WTC11 (cell line): ENCODE measurements at regions not wholly inside any gene's neighbourhood (a gene's known extent, or its start where the extent isn't known, plus 50 kb on each side); places are given as distances from the start of the nearest gene placed in this dataset.

Experiments
- ATAC-seq: fragments of 200-7000 bp; cut with Tn5 transposase; 2 replicates; pipeline ENCODE4 v1.10.0; 2021; ENCODE audit warnings: mild to moderate bottlenecking, moderate library complexity
- CTCF ChIA-PET: fragments of 300-600 bp; sonication (Branson Sonifier 250); formaldehyde crosslinking; loops from one replicate; lab custom pipeline; 2021; ENCODE audit warnings: antibody characterized with exemption; lab: Charles Lee
- POLR2A ChIA-PET: fragments of 350-600 bp; sonication (Branson Sonifier 250); formaldehyde crosslinking; loops from one replicate; lab custom pipeline; 2021; ENCODE audit warnings: antibody characterized with exemption; lab: Charles Lee
- DNase-seq: peaks from one replicate; pipeline ENCODE4 v3.0.0; 2021; ENCODE audit warnings: low spot score
- H3K27ac Mint-ChIP-seq: 2 replicates; pipeline ENCODE4 v1.8.0; 2021; ENCODE audit warnings: mixed read lengths
- H3K27me3 Mint-ChIP-seq: 2 replicates; pipeline ENCODE4 v1.8.0; 2021; ENCODE audit warnings: low read depth, mild to moderate bottlenecking, moderate library complexity, mixed read lengths
- H3K36me3 Mint-ChIP-seq: 2 replicates; pipeline ENCODE4 v1.8.0; 2021; ENCODE audit warnings: mixed read lengths
- H3K4me1 Mint-ChIP-seq: 2 replicates; pipeline ENCODE4 v1.8.0; 2022; ENCODE audit warnings: mixed read lengths
- H3K4me3 Mint-ChIP-seq: 2 replicates; pipeline ENCODE4 v1.8.0; 2021; ENCODE audit warnings: mild to moderate bottlenecking, moderate library complexity, mixed read lengths
- H3K9me3 Mint-ChIP-seq: 2 replicates; pipeline ENCODE4 v1.8.0; 2021; ENCODE audit warnings: mixed read lengths
- ARID4B ChIP-seq: sonication (generic); formaldehyde crosslinking; IDR thresholded peaks from 2 replicates; pipeline ENCODE4 v1.8.0; 2023; ENCODE audit warnings: missing genetic modification reagents, mild to moderate bottlenecking, borderline replicate concordance
- ATF2 ChIP-seq: sonication (generic); formaldehyde crosslinking; IDR thresholded peaks from 2 replicates; pipeline ENCODE4 v1.8.1; 2022; ENCODE audit warnings: low read depth, missing genetic modification reagents, borderline replicate concordance
- ATF6 ChIP-seq: sonication (generic); formaldehyde crosslinking; IDR thresholded peaks from 2 replicates; pipeline ENCODE4 v1.8.1; 2023; ENCODE audit warnings: mild to moderate bottlenecking, missing genetic modification reagents
- E2F4 ChIP-seq: sonication (generic); formaldehyde crosslinking; IDR thresholded peaks from 2 replicates; pipeline ENCODE4 v1.8.1; 2022; ENCODE audit warnings: low read depth, mild to moderate bottlenecking, moderate library complexity, missing genetic modification reagents, borderline replicate concordance
- FOXP1 ChIP-seq: sonication (generic); formaldehyde crosslinking; IDR thresholded peaks from 2 replicates; pipeline ENCODE4 v1.8.0; 2022; ENCODE audit warnings: missing genetic modification reagents, mild to moderate bottlenecking, moderate library complexity, borderline replicate concordance
- GTF2I ChIP-seq: fragments of 250-450 bp; sonication (Bioruptor Pico); conservative IDR thresholded peaks from 2 replicates; pipeline ENCODE4 v1.4.0; 2021; ENCODE audit warnings: mild to moderate bottlenecking
- HMGXB4 ChIP-seq: sonication (generic); formaldehyde crosslinking; IDR thresholded peaks from 2 replicates; pipeline ENCODE4 v1.8.1; 2023; ENCODE audit warnings: mild to moderate bottlenecking, moderate library complexity, missing genetic modification reagents
- MLX ChIP-seq: sonication (generic); formaldehyde crosslinking; IDR thresholded peaks from 2 replicates; pipeline ENCODE4 v1.8.1; 2023; ENCODE audit warnings: mild to moderate bottlenecking, missing genetic modification reagents, moderate library complexity
- NFE2L1 ChIP-seq: sonication (generic); formaldehyde crosslinking; IDR thresholded peaks from 2 replicates; pipeline ENCODE4 v1.8.1; 2023; ENCODE audit warnings: missing genetic modification reagents
- NR2C2 ChIP-seq: sonication (generic); formaldehyde crosslinking; IDR thresholded peaks from 2 replicates; pipeline ENCODE4 v1.8.0; 2022; ENCODE audit warnings: mild to moderate bottlenecking, missing genetic modification reagents
- RORB ChIP-seq: fragments of 250-450 bp; sonication (Bioruptor Pico); IDR thresholded peaks from 2 replicates; pipeline ENCODE4 v1.9.0; 2021; ENCODE audit warnings: mild to moderate bottlenecking
- SOX15 ChIP-seq: fragments of 250-450 bp; sonication (Bioruptor Pico); IDR thresholded peaks from 2 replicates; pipeline ENCODE4 v1.9.0; 2021; ENCODE audit warnings: mild to moderate bottlenecking
- TCF7 ChIP-seq: sonication (generic); formaldehyde crosslinking; IDR thresholded peaks from 2 replicates; pipeline ENCODE4 v1.8.0; 2022; ENCODE audit warnings: mild to moderate bottlenecking, low read depth, missing genetic modification reagents, moderate library complexity
- TEAD4 ChIP-seq: sonication (generic); formaldehyde crosslinking; IDR thresholded peaks from 2 replicates; pipeline ENCODE4 v1.8.0; 2022; ENCODE audit warnings: mild to moderate bottlenecking, missing genetic modification reagents
- ZNF263 ChIP-seq: sonication (generic); formaldehyde crosslinking; IDR thresholded peaks from 2 replicates; pipeline ENCODE4 v1.8.1; 2022; ENCODE audit warnings: low read depth, mild to moderate bottlenecking, moderate library complexity, missing genetic modification reagents
- ZNF423 ChIP-seq: fragments of 250-450 bp; sonication (Bioruptor Pico); IDR thresholded peaks from 2 replicates; pipeline ENCODE4 v2.1.2; 2022; ENCODE audit warnings: mild to moderate bottlenecking, moderate library complexity

- H3K9me3 Mint-ChIP-seq = peaks cover 6% of the 10 kb centered on the region
- no peaks in the 10 kb centered on the region; the same call in 1 of the 2 replicates for H3K27me3 Mint-ChIP-seq
- POLR2A ChIA-PET = no interaction called here
- no peak overlapping the region for H3K4me3 Mint-ChIP-seq
- H3K36me3 Mint-ChIP-seq = peaks cover 4% of the 10 kb centered on the region
- no peak for ATAC-seq
- TF ChIP-seq SOX15 (CRISPR knock-in tag) (no peak), TCF7 (CRISPR knock-in tag) (no peak), RORB (CRISPR knock-in tag) (no peak), MLX (CRISPR knock-in tag) (no peak), HMGXB4 (CRISPR knock-in tag) (no peak), TEAD4 (CRISPR knock-in tag) (no peak), ARID4B (CRISPR knock-in tag) (no peak), ATF6 (CRISPR knock-in tag) (no peak), ATF2 (no peak), ZNF423 (CRISPR knock-in tag) (no peak), NFE2L1 (CRISPR knock-in tag) (no peak), E2F4 (CRISPR knock-in tag) (no peak), NR2C2 (CRISPR knock-in tag) (no peak), GTF2I (no peak), FOXP1 (CRISPR knock-in tag) (no peak), ZNF263 (no peak)
- CTCF ChIA-PET = no interaction called here
- H3K27ac Mint-ChIP-seq = no peak overlapping the region
- no peak for DNase-seq
- H3K4me1 Mint-ChIP-seq = no peaks in the 10 kb centered on the region
Measured at GRCh38 chr17:69704935-69705334, 290.4 kb downstream of the MAP2K6 start.
